NCI-H187 (cell line): ENCODE measurements at regions not wholly inside any gene's neighbourhood (a gene's known extent, or its start where the extent isn't known, plus 50 kb on each side); places are given as distances from the start of the nearest gene placed in this dataset.
"Not testable (repeated sequence)": the region's sequence is repeated elsewhere in the genome, so short reads cannot be mapped to it uniquely, and the experiment has no call there.

ENCODE experiments used
- DNase-seq, 2 experiments: peaks; one replicate each; lab custom pipeline; 2025; lab: John Stamatoyannopoulos, UW

DNA sequence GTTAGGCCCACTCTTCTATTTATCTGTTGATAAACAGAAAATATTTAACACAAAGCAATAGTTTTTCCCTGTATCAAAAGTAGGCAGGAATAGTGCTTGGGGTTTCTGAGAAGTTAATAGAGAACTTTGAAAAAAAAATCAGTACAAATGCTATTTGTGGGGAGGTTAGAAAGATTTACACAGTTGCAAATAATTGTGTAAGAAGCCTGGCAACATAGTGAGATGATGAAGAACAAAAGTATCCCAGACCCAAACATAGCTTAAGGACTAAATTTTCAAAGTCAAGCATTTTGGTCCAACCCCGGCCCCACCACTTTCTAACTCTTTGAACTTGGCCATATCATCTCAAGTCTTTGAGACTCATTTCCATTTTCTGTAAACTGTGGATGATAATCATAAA is 687.5 kb upstream of the TMEM132C start:
- no peak for DNase-seq

DNA sequence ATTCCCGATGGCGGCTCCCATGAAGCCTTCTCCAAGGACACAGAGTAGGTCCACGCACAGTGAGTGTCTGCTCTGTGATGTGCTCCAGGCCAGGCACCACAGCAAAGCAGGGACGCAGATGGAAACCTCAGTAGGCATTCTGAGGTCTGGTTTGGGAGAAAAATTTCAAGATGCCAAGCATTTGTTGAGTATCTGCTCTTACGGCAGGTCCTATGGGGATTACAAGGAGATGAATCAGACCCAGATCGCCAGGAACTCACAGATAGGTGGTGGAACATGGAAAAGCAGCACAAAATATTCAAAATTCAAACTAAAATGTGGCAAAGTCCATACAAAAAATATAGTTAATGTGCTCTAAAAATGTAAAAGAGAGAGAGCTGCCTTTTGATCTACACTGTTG is 684.9 kb upstream of the TMEM132C start:
- no peak for DNase-seq

GRCh38 chr12:127583041-127583440 is 683.9 kb upstream of the TMEM132C start:
- no peak for DNase-seq

GRCh38 chr12:127588249-127588648 is 678.7 kb upstream of the TMEM132C start:
- no peak for DNase-seq

DNA sequence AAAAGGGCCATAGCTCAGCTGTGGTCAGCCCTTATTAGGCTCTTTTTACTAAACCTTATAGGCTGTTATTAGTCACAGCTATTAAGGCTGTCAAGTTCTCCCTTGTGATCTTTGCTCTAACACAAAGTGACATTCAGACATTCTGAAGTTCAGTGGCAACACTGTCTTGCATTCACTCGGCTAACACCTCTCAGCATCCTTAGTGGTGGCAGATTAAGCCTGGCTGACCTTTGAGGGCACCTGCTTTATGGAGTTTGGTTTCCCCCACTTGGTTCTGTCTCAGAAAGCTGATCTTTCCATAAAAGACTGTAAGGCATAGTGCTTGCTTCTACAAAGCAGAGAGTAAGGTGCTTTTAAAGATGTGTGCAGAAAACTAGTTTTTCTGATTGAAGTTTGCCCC is 677.4 kb upstream of the TMEM132C start:
- DNase-seq = no peak

- DNase-seq = no peak
Observed at GRCh38 chr12:127590868-127591267, 676.1 kb upstream of the TMEM132C start.

DNA sequence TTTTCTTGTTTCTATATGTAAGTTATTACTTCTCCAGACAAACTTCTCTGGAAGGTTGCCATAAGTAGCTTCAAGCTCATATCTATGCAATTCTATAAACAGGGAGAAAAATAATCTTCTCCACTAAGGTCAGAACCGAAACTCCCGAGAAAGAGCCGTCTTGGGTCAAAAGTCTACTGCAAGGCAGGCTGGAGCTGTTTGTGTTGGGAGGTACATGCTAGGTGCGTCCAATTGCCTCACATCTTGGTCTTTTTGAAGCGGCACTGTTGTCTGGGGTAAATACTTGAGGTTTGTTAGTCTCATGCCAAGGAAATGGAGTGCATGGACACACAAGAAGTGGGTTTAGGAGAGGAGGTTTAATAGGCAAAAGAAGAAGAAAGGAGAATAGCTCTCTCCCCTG is 674.7 kb upstream of the TMEM132C start:
- DNase-seq = no peak

- no peak for DNase-seq
Observed at GRCh38 chr12:127594351-127594970, 672.5 kb upstream of the TMEM132C start.

- DNase-seq = no peak
Observed at GRCh38 chr12:127595506-127595905, 671.5 kb upstream of the TMEM132C start.

DNA sequence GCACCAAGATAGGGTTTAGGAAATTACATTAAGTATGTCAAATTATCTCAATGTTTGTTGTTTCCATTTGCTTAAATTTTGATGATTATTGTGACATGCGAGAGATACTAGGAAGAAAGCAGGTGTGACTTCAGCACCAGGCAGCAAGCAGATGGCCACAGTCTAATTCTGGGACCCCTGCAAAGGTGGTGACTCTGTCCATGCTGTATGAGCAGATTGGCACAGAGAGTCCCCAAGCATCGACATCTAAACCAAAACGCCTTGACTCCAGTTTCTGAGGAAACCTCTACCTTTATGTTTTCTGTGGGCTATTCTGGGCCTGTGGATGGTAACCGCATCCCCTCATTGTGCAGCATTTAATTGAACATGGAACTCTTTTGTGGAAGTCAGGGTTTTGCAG is 670.1 kb upstream of the TMEM132C start:
- no peak for DNase-seq

DNA sequence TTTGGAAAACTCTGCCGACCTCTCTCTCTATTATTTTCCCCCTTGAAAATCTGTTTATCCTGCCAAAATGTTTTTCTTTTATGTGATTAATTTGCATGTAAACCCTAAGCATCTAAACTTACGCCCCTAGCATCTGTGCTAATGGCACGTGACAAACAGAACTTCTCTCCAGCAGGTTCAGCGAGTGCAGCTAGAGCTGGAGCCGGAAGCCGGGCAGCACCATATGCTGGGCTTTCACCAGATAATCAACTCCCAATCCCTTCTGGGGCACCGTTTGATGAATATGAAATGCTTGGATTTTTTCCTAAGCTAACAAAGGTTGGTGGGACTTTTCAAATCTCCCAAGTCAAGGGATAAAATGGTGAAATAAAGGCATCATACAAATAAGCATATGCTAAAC is 667.5 kb upstream of the TMEM132C start:
- DNase-seq = no peak

- no peak for DNase-seq
Observed at GRCh38 chr12:127600211-127600610, 666.8 kb upstream of the TMEM132C start.

GRCh38 chr12:127606476-127607015 is 660.4 kb upstream of the TMEM132C start:
- DNase-seq = no peak

DNA sequence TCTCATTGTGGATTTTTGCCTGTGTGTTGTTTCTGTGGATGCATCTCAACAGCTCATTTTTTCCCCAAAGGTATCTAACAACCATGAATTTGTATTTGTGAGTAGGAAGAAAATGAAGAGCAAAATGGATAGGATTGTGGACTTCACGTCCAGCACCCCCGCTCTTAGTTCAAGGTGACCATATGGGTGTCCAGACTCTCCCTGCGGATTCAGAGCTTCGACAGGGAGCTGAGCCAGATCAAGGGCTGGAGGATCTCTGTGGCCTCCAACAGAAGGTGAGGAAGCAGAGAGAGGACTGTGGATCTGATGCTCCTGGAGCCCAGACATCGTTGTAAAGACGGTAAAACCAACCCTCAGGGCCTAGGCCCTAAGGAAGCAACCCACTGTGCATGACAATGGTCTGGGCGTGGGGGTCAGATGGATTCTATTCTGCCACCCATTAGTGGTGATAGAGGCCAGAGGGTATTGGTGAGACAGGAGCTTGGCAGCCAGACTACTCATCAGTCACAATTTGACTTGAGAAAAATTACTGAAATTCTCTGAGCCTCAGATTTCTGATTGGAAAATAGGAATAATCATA is 659.7 kb upstream of the TMEM132C start:
- DNase-seq = no peak

DNA sequence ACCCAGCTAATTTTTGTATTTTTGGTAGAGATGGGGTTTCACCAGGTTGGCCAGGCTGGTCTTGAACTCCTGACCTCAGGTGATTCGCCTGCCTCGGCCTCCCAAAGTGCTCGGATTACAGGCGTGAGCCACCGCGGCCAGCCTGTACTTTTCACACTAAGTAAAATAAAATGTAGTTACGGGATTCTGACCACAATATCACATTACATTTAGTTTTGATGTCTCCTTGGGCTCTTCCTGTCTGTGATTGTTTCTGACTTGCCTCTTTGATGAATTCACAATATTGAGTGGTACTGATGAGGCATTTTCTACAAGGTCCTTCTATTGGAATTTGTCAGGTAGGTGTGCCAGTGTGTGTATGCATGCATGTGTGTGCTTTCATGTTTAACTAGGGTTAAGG is 658.6 kb upstream of the TMEM132C start:
- not testable (repeated sequence) for DNase-seq

GRCh38 chr12:127613056-127613455 is 653.9 kb upstream of the TMEM132C start:
- DNase-seq = no peak

DNA sequence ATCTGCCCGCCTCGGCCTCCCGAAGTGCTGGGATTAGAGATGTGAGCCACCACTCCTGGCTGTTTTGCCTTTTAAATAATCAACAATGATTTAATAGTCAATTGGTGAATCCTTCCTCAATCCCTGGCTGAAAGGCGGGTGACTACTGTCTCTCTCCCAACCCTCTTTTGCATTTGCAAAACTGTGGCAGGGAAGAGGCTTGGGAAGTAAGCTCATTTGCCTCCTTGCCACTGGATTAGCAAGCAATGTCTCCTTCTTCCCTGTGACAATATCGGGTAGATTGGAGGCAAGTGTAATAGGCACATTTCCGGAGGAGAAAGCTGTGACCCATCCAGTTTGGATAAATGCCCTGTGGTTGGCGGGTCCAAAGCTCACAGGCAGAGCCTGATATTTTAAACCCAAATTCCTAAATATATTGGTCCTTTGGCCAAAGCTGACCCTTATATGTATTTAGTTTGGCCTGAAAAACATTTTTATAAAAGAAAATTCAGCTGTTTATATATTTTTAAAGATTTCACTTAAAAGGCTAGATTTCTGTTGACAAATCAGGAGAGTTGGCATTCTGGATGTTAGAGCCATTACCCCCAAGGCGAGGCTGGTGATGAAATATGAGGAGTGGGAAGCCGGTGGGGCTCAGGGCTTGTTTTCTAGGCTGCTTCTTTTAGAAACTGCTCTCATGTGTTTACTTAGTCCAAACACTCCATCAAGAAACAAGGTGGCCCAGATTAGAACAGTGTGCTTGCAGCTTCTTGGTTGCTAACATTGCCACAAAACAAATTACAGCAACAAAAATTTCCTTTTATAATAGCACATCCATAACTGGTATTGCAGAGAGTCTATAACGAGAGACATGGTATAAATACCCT is 646.9 kb upstream of the TMEM132C start:
- no peak for DNase-seq

GRCh38 chr12:127620735-127621355 is 646.1 kb upstream of the TMEM132C start:
- DNase-seq = no peak

- DNase-seq = no peak
Observed at GRCh38 chr12:127621366-127621765, 645.6 kb upstream of the TMEM132C start.

DNA sequence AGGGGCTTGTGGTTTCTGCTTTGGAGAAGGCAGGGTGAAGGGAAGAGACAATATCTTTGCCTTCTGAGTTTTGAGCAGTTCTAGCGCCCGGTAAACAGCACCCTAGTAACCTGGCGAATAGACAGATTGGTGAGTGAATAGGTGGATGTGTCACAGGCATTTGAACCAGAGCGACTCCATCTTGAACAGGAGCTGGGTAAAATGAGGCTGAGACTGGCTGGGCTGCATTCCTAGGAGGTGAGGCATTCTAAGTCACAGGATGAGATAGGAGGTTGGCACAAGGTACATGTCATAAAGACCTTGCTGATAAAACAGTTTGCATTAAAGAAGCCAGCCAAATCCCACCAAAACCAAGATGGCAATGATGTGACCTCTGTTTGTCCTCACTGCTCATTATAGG is 643.6 kb upstream of the TMEM132C start:
- DNase-seq = no peak

- DNase-seq = no peak
Observed at GRCh38 chr12:127625176-127625771, 641.7 kb upstream of the TMEM132C start.

DNA sequence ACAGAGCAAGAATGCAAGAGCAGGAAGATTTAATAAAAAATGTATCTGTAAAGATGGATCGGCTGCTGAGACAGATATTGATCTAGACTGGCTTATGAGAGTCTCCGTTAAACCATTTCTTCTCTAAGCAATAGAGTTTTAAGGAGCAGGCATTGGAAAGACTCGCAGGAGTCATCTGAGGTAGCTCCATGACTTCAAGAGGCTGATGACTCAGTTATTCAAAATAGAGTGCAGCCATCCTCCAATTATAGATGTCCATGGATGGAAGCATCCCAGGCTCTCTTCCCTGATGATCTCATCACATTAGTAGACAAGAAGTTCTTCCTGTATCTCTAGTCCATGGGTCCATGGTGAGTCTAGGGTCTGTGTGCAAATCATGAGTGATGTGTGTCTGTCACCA is 638.3 kb upstream of the TMEM132C start:
- no peak for DNase-seq
